Activated CD4-positive, alpha-beta T cell treated with anti-CD3 and anti-CD28 coated beads for 36 hours (primary cell): ENCODE measurements at regions not wholly inside any gene's neighbourhood (a gene's known extent, or its start where the extent isn't known, plus 50 kb on each side); places are given as distances from the start of the nearest gene placed in this dataset.
"Not testable (repeated sequence)": the region's sequence is repeated elsewhere in the genome, so short reads cannot be mapped to it uniquely, and the experiment has no call there.

ENCODE experiments used
- ATAC-seq: fragments of 200-7000 bp; cut with Tn5 transposase; one replicate; pipeline ENCODE4 v1.10.0; 2021; ENCODE audit warnings: mild to moderate bottlenecking, moderate library complexity
- CTCF ChIA-PET: fragments of 350-600 bp; sonication (Branson Sonifier 250); formaldehyde crosslinking; loops from one replicate; lab custom pipeline; 2021; ENCODE audit warnings: antibody characterized with exemption; lab: Charles Lee
- POLR2A ChIA-PET: fragments of 350-600 bp; sonication (Branson Sonifier 250); formaldehyde crosslinking; loops from one replicate; lab custom pipeline; 2021; ENCODE audit warnings: antibody characterized with exemption, inconsistent platforms; lab: Charles Lee
- DNase-seq: peaks from one replicate; pipeline ENCODE4 v3.0.0-alpha.2; 2020
- H3K27ac Mint-ChIP-seq: one replicate; pipeline ENCODE4 v1.8.0; 2021; ENCODE audit warnings: mixed read lengths
- H3K27me3 Mint-ChIP-seq: one replicate; pipeline ENCODE4 v1.8.0; 2021; ENCODE audit warnings: mixed read lengths
- H3K36me3 Mint-ChIP-seq: one replicate; pipeline ENCODE4 v1.8.0; 2021; ENCODE audit warnings: low read depth, mixed read lengths
- H3K4me1 Mint-ChIP-seq: one replicate; pipeline ENCODE4 v1.8.0; 2021; ENCODE audit warnings: mixed read lengths
- H3K4me3 Mint-ChIP-seq: one replicate; pipeline ENCODE4 v1.8.0; 2021; ENCODE audit warnings: mild to moderate bottlenecking, moderate library complexity, mixed read lengths
- H3K9me3 Mint-ChIP-seq: one replicate; pipeline ENCODE4 v1.8.0; 2021; ENCODE audit warnings: low read depth, mixed read lengths
- intact Hi-C, 2 experiments: fragments of 100-400 bp; cut with DNase I in 1 of 2; cut with micrococcal nuclease in 1 of 2; formaldehyde crosslinking; loops; one replicate each; pipeline versions ENCODE4 v1.14.2 to v1.15.1; 2022 to 2024; cut with DNase I, micrococcal nuclease

- H3K27ac Mint-ChIP-seq: no peak overlapping the region
- no peaks in the 10 kb centered on the region for H3K36me3 Mint-ChIP-seq
- intact Hi-C loops: loop anchor here in 1 of 2 experiments (10.0 kb wide), 1 partner anchor 417 kb away; no protein-coding TSS in a partner anchor
- H3K4me3 Mint-ChIP-seq: no peak overlapping the region
- DNase-seq: no peak
- H3K27me3 Mint-ChIP-seq: no peaks in the 10 kb centered on the region
- H3K4me1 Mint-ChIP-seq: no peaks in the 10 kb centered on the region
- ChIA-PET CTCF (interaction anchor here (0.7 kb wide), 1 partner anchor 12 kb away, joined by 3 read pairs; no protein-coding TSS in a partner anchor), POLR2A (no interaction called here)
- ATAC-seq: no peak
- H3K9me3 Mint-ChIP-seq: no peaks in the 10 kb centered on the region
Measured at GRCh38 chr18:5021558-5021957, 175.5 kb downstream of the AKAIN1 start.

GRCh38 chr18:5015213-5015612, 181.8 kb downstream of the AKAIN1 start:
- DNase-seq: no peak
- H3K9me3 Mint-ChIP-seq: peaks cover 2% of the 10 kb centered on the region
- CTCF ChIA-PET: interaction anchor here (0.7 kb wide), 1 partner anchor 55 kb away, joined by 4 read pairs; no protein-coding TSS in a partner anchor

GRCh38 chr18:5004031-5004820, 192.8 kb downstream of the AKAIN1 start:
- peaks cover 23% of the 10 kb centered on the region for H3K27me3 Mint-ChIP-seq
- ATAC-seq, H3K9me3 Mint-ChIP-seq, DNase-seq, H3K4me3 Mint-ChIP-seq, CTCF ChIA-PET, POLR2A ChIA-PET, H3K4me1 Mint-ChIP-seq, intact Hi-C loops, H3K36me3 Mint-ChIP-seq, H3K27ac Mint-ChIP-seq: not testable (repeated sequence)

More at GRCh38 chr18:5015213-5015612, 181.8 kb downstream of the AKAIN1 start:
- intact Hi-C loops: no loop called here
- Mint-ChIP-seq H3K27ac (no peak overlapping the region), H3K36me3 (no peaks in the 10 kb centered on the region), H3K4me1 (no peaks in the 10 kb centered on the region), H3K4me3 (no peak overlapping the region), H3K27me3 (no peaks in the 10 kb centered on the region)
- POLR2A ChIA-PET: no interaction called here
- ATAC-seq: no peak

GRCh38 chr18:4994710-4995109, 202.3 kb downstream of the AKAIN1 start:
- intact Hi-C loops: loop anchor here in 1 of 2 experiments (5.0 kb wide), 1 partner anchor 52 kb away; no protein-coding TSS in a partner anchor
- Mint-ChIP-seq H3K27ac (no peak overlapping the region), H3K4me1 (no peaks in the 10 kb centered on the region), H3K9me3 (peaks cover 9% of the 10 kb centered on the region), H3K36me3 (no peaks in the 10 kb centered on the region), H3K27me3 (peaks cover 6% of the 10 kb centered on the region), H3K4me3 (no peak overlapping the region)
- DNase-seq (no peak), ATAC-seq (no peak)
- ChIA-PET CTCF (no interaction called here), POLR2A (no interaction called here)

GRCh38 chr18:4987452-4988405, 209.3 kb downstream of the AKAIN1 start:
- ChIA-PET POLR2A (no interaction called here), CTCF (no interaction called here)
- H3K27me3 Mint-ChIP-seq: no peaks in the 10 kb centered on the region
- no peak overlapping the region for H3K4me3 Mint-ChIP-seq
- no peak overlapping the region for H3K27ac Mint-ChIP-seq
- intact Hi-C loops: no loop called here
- no peaks in the 10 kb centered on the region for H3K36me3 Mint-ChIP-seq
- no peak for ATAC-seq
- H3K9me3 Mint-ChIP-seq: peaks cover 8% of the 10 kb centered on the region
- no peak for DNase-seq
- H3K4me1 Mint-ChIP-seq: no peaks in the 10 kb centered on the region

- POLR2A ChIA-PET: no interaction called here
- no peaks in the 10 kb centered on the region for H3K36me3 Mint-ChIP-seq
- intact Hi-C loops: no loop called here
- H3K27me3 Mint-ChIP-seq: no peaks in the 10 kb centered on the region
- CTCF ChIA-PET: interaction anchor here (0.6 to 1.0 kb wide), 2 partner anchors 37 to 251 kb away, joined by 3 read pairs; no protein-coding TSS in a partner anchor
- ATAC-seq (no peak), DNase-seq (no peak)
- no peak overlapping the region for H3K27ac Mint-ChIP-seq
- no peak overlapping the region for H3K4me3 Mint-ChIP-seq
- no peaks in the 10 kb centered on the region for H3K4me1 Mint-ChIP-seq
- peaks cover 6% of the 10 kb centered on the region for H3K9me3 Mint-ChIP-seq
Measured at GRCh38 chr18:4986677-4987076, 210.4 kb downstream of the AKAIN1 start.

GRCh38 chr18:4986066-4986465, 211.0 kb downstream of the AKAIN1 start:
- CTCF ChIA-PET: interaction anchor here (0.6 to 1.0 kb wide), 2 partner anchors 37 to 208 kb away, joined by 3 read pairs; no protein-coding TSS in a partner anchor
- H3K4me3 Mint-ChIP-seq: no peak overlapping the region
- H3K9me3 Mint-ChIP-seq: peaks cover 6% of the 10 kb centered on the region
- DNase-seq (no peak), ATAC-seq (no peak)
- no peak overlapping the region for H3K27ac Mint-ChIP-seq
- H3K4me1 Mint-ChIP-seq: no peaks in the 10 kb centered on the region
- POLR2A ChIA-PET: no interaction called here
- intact Hi-C loops: no loop called here
- H3K27me3 Mint-ChIP-seq: no peaks in the 10 kb centered on the region
- no peaks in the 10 kb centered on the region for H3K36me3 Mint-ChIP-seq

GRCh38 chr18:4961121-4961909, 235.7 kb downstream of the AKAIN1 start:
- H3K4me1 Mint-ChIP-seq: no peaks in the 10 kb centered on the region
- DNase-seq (no peak), ATAC-seq (no peak)
- intact Hi-C loops: no loop called here
- H3K27ac Mint-ChIP-seq: no peak overlapping the region
- no peaks in the 10 kb centered on the region for H3K36me3 Mint-ChIP-seq
- H3K27me3 Mint-ChIP-seq: no peaks in the 10 kb centered on the region
- ChIA-PET CTCF (no interaction called here), POLR2A (no interaction called here)
- peaks cover 22% of the 10 kb centered on the region for H3K9me3 Mint-ChIP-seq
- no peak overlapping the region for H3K4me3 Mint-ChIP-seq

- no peak for DNase-seq
- Mint-ChIP-seq H3K9me3 (peaks cover 22% of the 10 kb centered on the region), H3K27ac (no peak overlapping the region), H3K4me1 (no peaks in the 10 kb centered on the region), H3K4me3 (no peak overlapping the region), H3K27me3 (no peaks in the 10 kb centered on the region), H3K36me3 (no peaks in the 10 kb centered on the region)
- intact Hi-C loops: no loop called here
- ATAC-seq: no peak
- ChIA-PET CTCF (no interaction called here), POLR2A (no interaction called here)
Measured at GRCh38 chr18:4960578-4960977, 236.5 kb downstream of the AKAIN1 start.

- DNase-seq (no peak), ATAC-seq (no peak)
- Mint-ChIP-seq H3K4me1 (no peaks in the 10 kb centered on the region), H3K36me3 (no peaks in the 10 kb centered on the region), H3K4me3 (no peak overlapping the region), H3K27ac (no peak overlapping the region), H3K9me3 (peaks cover 14% of the 10 kb centered on the region), H3K27me3 (no peaks in the 10 kb centered on the region)
- intact Hi-C loops: no loop called here
- ChIA-PET POLR2A (no interaction called here), CTCF (no interaction called here)
Measured at GRCh38 chr18:4931209-4931608, 265.8 kb downstream of the AKAIN1 start.

- intact Hi-C loops: no loop called here
- peaks cover 10% of the 10 kb centered on the region for H3K9me3 Mint-ChIP-seq
- ATAC-seq (no peak), DNase-seq (no peak)
- H3K27me3 Mint-ChIP-seq: no peaks in the 10 kb centered on the region
- H3K4me1 Mint-ChIP-seq: no peaks in the 10 kb centered on the region
- no peaks in the 10 kb centered on the region for H3K36me3 Mint-ChIP-seq
- no peak overlapping the region for H3K27ac Mint-ChIP-seq
- ChIA-PET CTCF (interaction anchor here (0.6 kb wide), 1 partner anchor 926 kb away, joined by 4 read pairs; no protein-coding TSS in a partner anchor), POLR2A (no interaction called here)
- H3K4me3 Mint-ChIP-seq: no peak overlapping the region
Measured at GRCh38 chr18:4921548-4921947, 275.5 kb downstream of the AKAIN1 start.
